HG03280 (cell line): ENCODE measurements at regions not wholly inside any gene's neighbourhood (a gene's known extent, or its start where the extent isn't known, plus 50 kb on each side); places are given as distances from the start of the nearest gene placed in this dataset.
A peak's percentile ranks its signal among the peaks of the same experiment; 100 is the strongest.
"Not testable (repeated sequence)": the region's sequence is repeated elsewhere in the genome, so short reads cannot be mapped to it uniquely, and the experiment has no call there.

Experiments
- ATAC-seq: cut with Tn5 transposase; IDR thresholded peaks from one replicate; pipeline ENCODE4 v1.9.1; 2021; ENCODE audit warnings: mild to moderate bottlenecking, moderate library complexity; ENCODE audit not compliant: unreplicated experiment

- ATAC-seq: not testable (repeated sequence)
Observed at GRCh38 chr7:124171812-124172211, 138.9 kb upstream of the TMEM229A start.

DNA sequence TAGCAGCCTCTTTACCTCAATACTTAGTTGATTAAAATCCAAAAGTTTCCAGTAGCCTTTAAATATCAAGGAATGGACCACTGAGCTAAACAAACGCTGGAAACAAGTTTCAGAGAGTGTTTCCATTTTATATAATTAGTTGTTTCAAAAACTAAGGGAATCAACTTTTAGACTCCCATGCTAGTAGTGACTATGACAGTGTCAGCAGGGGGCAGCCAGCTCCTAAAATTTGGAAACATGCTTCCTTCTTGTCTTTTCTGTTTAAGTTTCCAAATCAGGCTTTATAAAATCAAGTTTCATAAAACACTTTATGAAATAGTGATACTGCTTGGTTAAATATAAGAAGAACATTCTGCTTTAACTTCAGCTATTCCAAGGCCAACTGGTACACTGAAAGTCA is 138.2 kb upstream of the TMEM229A start:
- ATAC-seq: no peak

- no peak for ATAC-seq
Observed at GRCh38 chr7:124168616-124169015, 135.7 kb upstream of the TMEM229A start.

- ATAC-seq: no peak
Observed at GRCh38 chr7:124162667-124163066, 129.8 kb upstream of the TMEM229A start.

DNA sequence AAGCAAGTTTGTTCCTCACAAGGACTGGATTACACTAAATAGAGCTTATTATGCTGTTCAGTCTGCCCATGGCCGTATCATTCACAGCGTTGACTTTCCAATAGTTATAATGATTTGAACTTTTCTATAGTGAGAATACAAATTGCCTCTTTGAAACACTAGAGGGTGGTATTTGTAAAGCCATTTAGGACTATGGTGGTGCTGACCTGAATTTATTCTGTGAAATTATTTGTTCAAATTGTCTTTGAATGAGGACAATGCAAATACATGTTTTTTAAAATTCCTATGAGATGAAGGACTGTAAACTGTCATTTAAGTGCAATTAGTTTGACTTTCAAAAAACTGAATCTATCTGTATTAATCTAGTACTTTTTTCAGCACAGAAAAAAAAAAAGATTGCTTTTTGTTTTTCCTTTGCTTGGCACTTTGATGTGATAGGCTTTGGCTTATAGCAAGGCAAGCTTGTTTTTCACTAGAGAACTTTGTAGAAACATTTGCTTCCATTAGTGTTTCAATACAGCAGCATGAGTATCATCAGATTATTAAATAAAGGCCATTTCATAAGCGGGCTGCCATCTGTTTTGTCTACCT is 122.7 kb upstream of the TMEM229A start:
- ATAC-seq: no peak

- ATAC-seq: peak; percentile 79
Observed at GRCh38 chr7:124152859-124153692, 120.2 kb upstream of the TMEM229A start.

- ATAC-seq: no peak
Observed at GRCh38 chr7:124137664-124138063, 104.8 kb upstream of the TMEM229A start.

DNA sequence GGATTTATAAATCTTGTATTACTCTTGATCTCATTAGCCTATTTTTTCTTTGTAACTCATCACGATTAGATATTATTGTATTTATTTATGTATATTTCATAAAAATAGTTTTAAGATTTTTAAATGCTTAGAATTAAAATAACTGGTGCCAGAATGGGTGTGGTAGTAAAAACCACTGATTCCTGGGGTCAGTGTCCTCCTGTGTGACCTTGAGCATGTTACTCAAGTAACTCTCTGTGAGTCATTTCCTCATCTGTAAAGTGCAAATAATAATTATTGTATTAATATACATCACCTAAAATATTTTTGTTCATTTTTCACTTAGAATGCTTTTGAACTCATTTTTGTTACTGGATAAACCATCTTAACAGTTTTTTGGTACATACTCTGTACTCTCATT is 91.3 kb upstream of the TMEM229A start:
- ATAC-seq: no peak

- no peak for ATAC-seq
Observed at GRCh38 chr7:124120911-124121310, 88.0 kb upstream of the TMEM229A start.

DNA sequence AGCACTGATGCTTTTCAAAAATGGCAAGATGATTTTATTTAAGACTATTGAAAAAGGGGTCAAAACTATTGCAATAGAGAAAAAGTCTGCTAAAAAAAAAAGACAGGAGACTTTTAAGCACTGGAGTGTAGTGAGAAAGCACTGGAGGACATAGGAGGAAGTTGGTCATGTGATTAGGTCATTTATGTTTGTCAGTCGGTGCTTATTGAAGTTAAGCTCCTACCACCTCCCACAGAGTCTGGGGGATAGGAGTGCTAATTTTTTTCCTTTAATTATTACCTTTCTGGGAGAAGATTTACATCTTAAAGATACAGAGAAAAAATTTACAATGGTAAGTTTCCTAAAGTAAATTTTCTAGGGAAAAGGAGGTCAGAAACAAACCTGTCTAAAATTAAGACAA is 80.2 kb upstream of the TMEM229A start:
- ATAC-seq: no peak

GRCh38 chr7:124106575-124106974 is 73.7 kb upstream of the TMEM229A start:
- no peak for ATAC-seq

- no peak for ATAC-seq
Observed at GRCh38 chr7:124101173-124101768, 68.4 kb upstream of the TMEM229A start.

DNA sequence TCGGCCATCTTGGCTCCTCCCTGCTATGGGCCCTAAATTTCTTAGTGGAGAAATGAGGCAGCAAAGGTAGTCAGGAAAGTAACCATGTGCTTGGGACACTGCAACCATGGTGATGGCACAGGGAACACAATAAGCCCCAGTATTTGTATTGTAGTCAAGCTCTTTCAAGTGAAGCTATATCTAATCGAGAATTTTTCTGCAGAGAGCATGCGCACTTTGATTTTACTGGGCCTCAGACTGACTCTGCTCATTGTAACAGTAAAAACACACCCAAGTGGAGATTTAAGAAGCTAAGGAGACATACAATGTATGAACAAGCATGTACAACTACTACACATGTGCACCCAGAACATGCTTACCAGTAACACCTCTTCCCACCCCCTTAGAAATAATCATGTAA is 67.3 kb upstream of the TMEM229A start:
- ATAC-seq: no peak

DNA sequence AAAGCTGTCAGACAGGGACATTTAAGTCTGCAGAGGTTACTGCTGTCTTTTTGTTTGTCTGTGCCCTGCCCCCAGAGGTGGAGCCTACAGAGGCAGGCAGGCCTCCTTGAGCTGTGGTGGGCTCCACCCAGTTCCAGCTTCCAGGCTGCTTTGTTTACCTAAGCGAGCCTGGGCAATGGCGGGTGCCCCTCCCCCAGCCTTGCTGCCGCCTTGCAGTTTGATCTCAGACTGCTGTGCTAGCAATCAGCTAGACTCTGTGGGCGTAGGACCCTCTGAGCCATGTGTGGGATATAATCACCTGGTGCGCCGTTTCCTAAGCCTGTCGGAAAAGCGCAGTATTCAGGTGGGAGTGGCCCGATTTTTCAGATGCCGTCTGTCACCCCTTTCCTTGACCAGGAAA is 66.7 kb upstream of the TMEM229A start:
- not testable (repeated sequence) for ATAC-seq

GRCh38 chr7:124089621-124090020 is 56.8 kb upstream of the TMEM229A start:
- no peak for ATAC-seq

- ATAC-seq: no peak
Observed at GRCh38 chr7:124088590-124088989, 55.7 kb upstream of the TMEM229A start.

DNA sequence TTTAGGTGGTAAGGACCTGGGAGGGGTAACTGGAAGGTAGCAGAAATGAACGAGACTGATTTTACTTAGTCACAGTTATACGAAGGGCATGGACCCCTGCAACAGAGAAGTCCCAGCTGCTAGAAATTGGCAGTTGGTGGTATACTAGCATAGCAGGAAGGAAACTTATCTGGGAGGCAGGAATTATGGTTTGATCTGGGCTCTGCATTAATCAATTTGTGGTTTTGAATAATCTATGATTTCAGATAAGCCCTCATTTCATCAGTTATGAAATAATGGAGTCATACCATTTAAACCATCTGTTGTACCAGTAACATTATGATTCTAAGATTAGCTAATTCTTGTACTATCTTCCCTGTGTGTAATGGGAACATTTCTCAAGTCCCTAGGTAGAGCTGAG is 54.0 kb upstream of the TMEM229A start:
- no peak for ATAC-seq

DNA sequence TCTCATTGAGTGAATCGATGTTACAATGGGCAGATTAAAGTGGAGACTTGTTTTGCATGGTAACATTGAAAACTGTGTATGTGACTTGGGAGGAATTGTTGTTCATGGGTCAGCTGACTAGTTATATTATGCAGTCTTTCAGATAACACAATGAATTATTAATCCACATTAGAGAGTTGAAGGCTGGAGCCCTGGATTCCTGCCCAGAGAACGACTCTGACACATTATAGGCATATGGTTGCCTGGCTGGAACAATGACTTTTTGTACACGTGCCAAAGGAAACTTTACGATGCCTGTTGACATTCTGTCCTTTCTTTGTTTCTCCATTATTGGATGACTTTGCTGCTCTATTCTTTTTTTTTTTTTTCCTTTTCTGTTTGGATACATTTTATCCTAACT is 52.3 kb upstream of the TMEM229A start:
- ATAC-seq: no peak

DNA sequence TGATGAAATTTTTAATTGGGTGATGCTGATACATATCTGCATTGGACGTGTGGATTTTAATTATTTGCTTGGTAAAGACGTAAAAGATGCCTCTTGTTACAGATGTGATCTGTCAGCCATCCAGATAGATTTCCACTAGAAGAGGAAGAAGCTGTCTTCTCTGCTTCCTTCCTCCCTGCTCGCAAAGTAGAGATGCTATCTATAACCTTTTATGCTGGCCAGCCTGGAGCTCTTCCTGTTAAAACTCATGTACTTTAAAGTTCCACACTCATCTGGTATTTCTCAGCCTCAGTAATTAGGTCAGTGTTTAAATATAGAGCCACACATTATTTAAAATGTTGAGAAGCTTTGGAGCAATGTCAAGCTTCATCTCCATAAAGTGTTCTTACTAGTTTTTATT is 51.2 kb upstream of the TMEM229A start:
- no peak for ATAC-seq
